Central memory CD4-positive, alpha-beta T cell (primary cell): ENCODE measurements at regions not wholly inside any gene's neighbourhood (a gene's known extent, or its start where the extent isn't known, plus 50 kb on each side); places are given as distances from the start of the nearest gene placed in this dataset.

Source experiments
- DNase-seq: peaks from one replicate; pipeline ENCODE4 v3.0.0; 2022

DNA sequence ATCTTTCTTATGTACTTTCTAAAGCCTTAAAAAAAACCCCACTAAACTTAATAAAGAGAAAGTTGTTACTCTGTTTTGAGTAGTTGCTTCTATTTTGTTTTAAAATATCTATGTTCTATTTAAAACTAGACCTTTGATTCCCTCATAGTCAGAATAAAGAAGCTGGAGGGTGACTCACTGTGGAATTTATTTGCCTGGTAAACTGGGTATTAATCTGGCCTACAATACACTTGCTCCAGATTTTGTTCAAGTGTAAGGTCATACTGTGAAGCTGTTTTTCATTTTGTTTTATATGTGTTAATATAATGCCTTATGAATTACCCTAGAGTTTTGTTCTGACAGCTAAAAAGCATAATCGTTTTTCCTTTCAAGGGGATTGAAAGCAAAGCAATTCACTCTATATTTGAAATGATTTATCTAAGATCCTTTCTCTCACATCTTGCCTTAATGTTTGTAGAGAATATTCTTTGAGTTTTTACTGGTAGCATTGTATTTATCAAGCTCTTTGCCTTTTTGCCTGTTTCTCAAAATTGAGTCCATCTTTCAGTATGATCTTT lies 277.4 kb upstream of the PITX2 start:
- DNase-seq, result no peak

DNA sequence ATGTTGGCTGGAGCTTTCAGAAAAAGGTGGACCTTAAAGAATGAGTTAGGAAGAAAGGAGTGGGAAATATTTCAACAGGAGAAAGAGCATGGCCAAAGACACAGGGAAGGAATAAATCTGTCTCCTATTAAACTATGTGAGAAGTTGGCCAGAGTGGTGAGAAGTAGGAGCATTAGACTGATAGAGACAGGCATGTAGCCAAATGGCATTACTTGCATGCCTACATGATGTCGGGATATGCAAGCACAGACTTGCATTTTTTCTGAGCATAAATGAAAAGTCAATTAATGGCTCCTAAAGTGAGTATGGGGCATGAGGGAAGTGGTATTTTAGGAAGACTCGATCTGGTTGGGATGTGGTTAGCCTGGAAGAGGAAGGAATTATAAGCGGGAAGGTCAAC lies 279.6 kb upstream of the PITX2 start:
- DNase-seq, result no peak

DNA sequence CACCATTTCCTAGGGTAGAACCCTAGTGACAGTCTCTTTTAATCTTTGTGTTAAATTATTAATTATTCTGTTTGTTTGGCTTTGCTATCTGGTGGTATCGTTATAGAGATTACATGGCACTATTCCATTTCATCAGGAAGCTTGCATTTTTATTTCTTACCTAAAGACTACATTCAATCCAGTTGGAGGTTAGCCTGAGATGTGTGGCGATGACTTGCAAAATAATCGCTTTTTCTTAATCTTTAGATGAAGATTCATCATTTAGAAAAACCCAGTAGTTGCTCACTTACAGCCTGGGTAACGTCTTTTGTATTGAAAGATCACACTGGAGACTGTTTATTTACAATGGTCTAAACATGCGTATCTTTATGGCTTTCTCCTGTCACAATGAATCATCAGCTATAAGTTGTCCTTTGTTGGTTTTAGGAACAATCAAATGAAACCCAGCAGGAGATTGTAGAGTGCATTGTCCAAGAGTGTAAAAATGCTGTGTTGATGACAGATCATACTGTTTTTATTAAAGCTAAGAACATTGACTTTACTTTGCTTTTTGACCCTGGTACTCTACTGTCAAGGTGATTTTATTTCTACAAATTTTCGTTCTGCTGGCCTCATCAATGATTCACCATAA lies 281.7 kb upstream of the PITX2 start:
- no peak for DNase-seq

DNA sequence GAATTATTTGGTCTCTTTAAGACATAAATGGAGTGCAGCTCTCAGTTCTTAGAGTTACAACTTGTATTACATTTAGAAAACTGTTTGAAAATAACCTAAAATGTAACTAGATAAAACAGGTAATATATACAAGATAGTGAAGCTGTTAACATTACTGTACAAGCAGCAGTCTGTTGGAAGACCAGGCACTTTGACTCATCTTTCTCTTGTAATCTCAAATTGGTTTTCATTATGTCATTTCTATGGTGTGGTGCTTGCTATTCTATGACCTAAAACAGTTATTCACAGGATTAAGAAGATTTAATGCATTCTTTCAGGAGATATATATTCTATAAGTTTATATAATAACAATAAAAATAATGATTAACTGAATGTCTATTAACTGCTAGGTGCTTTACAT lies 282.5 kb upstream of the PITX2 start:
- no peak for DNase-seq

DNA sequence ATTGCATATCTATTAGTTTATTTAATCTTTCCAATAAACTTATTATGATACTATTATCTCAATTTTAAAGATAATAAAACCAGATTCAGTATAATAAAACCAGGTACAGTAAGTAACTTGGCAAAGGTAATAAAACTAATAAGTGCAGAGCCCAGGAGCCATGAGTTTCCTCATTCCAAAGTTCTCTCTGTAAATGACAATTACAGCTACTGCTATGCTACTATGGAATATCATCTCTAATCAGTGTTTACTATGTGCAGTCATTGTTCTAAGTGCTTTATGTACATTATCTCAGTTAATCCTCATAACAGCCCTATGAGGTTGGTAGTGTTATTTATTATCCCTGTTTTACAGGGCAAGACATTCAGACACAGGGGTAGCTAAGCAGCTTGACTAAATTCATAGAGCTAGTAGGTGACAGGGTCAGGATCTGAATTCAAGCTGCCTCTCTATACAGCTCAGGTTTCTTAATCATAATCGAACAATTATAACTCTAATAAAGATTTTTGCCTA lies 285.0 kb upstream of the PITX2 start:
- DNase-seq, result no peak

DNA sequence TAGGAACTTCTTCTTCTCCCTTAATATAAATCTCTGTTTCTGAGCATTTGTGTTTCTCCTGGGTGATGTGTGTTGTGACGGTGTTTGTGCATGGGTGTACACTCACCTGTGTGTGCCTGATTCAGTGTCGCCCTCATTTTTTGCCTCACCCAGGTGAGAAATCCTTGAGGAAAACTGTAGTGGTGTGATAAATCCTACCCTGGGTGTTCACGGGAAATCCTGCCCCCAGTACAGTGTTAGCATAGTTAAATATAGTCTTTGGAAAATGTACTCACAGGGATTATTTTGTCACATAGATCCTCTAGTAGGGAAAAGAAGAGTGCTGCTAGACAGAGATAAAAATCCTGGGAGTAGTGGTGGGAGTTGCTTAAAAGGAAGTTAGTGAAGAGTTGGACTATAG lies 291.9 kb upstream of the PITX2 start:
- DNase-seq, result no peak

DNA sequence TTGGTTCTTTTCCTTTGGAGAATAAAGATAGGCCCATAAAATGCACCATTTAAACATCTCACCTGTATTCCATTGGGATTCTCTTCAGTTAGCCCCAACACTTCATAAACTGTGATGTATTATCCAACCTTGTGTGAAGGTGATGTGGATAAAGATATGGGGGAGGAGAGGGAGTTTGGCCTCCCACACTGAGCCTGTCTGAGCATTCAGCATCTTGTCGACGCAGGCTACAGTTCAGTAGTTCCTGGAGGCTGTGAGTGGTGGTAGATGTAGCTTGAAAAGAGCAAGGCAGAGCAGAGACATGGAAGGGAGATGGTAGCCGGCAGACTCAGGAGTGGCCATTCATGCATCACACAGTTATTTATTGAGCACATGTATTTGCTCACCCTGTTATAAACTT lies 292.4 kb upstream of the PITX2 start:
- no peak for DNase-seq

DNA sequence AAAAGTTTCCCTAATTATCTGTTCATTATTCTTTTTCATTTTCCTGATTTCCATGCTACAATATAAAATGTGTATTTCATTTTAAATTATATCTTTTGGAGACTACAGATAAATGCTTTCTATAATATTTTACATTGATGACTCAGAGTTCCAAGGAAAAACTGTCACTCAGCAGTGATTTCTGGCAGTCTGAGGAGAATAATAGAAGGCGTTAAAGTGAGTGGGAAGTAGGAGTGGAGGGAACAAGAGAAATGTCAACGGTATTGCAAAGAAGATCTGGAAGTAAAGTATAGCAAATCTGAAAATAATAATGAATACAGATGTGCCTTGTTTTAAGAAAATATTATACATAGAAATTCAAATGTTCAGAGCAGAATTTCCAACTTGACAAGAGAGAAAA lies 293.6 kb upstream of the PITX2 start:
- no peak for DNase-seq

DNA sequence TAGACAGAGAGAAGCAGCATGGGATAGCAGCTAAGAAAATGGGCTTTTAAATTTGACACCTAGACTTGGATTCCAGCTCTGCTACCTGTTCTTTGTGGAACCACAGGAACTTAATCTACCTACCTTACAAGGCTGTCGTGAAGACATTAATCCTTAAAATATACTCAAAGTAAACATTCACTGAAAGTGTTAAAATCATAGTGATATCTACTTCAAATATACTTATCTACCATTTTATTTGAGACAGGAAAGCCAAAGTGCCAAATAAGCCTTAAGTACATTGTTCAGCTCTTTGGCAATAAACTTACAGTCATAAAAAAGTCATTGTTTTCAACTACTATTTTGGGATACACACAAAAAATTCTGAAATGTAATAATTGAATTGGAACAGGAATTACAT lies 295.0 kb upstream of the PITX2 start:
- DNase-seq, result no peak

DNA sequence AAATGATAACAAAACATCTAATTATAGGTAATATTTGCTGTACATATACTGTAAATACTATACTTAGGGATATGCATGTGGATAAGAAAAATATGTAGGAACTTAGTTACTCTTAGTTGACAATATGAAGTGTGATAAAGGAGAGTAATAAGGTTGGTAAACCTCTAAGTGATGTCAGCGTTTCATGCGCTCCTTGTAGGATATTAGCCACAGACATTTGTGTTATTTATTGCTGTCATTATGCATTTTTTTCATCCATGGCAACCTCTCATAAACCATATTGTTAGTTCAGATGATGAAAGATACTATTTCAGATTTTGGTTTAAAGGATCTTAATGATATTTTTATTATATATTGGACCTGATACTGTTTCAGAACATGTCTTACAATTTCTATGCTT lies 298.1 kb upstream of the PITX2 start:
- no peak for DNase-seq

DNA sequence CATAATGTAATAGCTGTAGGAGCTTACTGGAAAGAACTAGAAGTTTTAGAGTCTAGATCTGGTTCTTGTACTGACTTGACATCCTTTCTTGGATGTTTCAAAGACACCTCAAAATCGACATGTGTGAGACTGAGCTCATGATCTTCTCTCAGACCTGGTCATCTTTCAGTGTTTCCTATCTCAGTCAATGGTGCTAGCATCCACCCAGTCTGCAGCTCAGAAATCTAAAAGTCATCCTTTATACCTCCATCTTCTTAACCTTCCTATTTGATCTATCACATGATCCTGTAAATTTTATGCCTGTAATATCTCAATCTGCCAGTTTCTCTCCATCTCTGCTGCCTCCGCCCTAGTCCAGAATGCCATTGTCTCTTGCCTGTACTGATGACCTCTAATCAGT lies 301.9 kb upstream of the PITX2 start:
- DNase-seq, result no peak

DNA sequence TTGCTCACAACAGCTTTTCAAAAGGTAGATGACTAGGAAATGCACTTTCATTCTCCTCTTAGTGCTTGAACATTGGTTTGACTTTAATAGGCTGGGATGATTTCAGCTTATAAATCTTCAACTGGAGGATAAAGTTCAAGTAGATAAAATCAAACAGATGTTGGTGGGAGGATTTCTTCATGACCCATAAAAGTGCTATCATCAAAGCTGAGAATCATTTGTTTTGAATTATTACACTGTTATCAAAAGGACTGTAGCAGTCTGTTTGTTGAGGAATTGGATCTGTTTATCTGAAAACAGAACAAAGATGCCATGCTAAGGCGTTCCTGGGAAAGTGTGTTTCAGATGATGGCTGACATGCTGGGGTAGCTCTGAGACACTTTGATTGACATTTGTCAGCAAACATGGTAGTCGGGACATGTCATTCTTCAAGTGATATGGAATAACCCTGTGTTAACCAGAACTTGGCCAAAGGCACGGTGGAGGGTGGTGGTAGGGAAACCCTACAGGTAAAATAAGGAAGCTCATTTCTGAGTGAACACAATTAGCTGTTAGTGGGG lies 304.0 kb upstream of the PITX2 start:
- no peak for DNase-seq

DNA sequence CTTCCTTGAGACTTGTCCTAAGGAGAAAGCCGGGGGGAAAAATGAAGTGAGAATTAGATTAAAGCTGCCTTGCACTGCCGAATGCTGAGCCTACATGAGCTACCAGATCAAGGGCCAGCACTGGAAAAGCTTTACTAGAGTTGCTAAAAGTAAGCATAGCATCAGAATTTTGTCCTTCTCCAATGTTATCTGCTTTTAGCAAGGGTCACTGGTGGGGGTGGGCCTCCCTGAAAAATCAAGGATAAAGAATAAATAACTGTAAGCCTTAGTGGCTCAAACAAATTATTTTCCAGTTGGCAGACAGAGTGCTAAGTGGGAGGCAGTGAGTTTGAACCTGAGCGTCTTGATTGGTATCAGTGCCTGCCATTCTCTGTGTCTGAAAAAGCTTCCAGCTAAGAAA lies 310.5 kb upstream of the PITX2 start:
- DNase-seq, result no peak

DNA sequence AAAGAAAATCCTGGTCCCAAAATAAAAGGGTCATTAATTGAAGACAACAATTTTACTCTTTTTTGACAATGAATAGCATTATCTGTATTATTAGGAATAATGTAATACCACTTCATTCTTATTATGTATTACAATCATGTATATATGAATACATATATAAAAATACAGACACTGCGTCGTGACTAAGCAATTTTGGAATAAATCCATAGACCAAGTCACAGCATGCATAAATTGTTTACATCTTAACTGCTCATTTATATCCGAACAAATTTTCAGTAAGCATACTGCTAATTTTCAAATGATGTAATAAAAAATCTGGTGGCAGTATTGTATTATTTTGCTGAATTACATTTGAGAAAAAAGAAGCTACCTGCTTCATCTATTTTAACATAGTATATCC lies 321.6 kb upstream of the PITX2 start:
- DNase-seq, result no peak

DNA sequence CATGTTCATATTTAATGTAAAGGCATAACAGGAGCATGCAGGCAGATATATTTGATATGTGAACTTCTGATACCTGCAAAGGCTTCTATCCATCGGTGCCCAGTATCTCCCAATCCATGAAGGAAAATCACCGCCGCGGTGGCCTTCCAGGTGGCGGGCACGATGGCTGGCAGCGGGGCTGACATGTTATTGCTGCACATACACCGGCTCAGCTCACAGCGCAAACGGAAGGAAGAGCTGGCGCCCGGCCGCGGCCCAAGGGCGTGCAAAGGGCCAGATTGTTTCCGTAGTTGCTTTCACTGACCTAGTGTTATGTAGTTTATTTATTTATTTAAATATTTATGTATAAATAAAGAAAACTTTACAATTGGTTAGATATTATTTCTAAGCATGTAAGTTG lies 322.7 kb upstream of the PITX2 start:
- DNase-seq, result no peak

DNA sequence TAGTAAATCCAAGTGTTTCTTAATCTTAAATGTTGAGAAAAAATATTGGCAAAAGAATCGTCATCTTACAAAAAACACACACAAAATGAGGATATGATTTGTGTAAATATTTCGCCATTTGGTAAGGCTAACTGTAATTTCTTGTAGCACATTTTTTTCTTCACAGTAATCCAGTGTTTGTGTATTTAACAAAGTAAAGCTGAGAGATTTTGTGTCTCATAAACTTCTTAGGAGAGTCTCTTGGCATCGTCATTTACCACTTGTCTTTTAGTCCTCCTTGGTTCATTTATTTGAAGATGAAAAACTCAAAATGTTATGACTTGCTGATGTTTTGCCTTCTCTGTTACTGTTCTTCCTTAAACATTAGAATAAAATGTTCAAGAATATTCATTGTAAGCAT lies 326.7 kb upstream of the PITX2 start:
- DNase-seq, result no peak

DNA sequence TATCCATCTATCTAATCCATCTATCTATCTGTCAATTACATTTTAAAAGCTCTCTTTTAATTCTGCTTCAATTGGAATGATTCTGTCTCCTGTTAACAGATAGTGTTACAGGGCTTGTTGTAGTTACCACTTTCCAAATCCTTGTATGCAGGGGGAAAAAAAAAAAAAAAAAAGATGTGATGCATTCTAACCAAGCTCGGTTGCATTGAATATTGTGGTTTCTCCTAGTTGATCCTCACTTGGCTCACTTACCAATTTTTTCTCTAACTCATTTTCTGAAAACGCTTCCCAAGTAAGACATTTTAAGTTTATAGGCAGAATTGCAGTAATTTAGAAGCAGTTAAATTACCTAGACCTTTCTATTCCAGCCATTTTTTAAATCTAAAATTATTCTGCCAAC lies 327.9 kb upstream of the PITX2 start:
- no peak for DNase-seq

DNA sequence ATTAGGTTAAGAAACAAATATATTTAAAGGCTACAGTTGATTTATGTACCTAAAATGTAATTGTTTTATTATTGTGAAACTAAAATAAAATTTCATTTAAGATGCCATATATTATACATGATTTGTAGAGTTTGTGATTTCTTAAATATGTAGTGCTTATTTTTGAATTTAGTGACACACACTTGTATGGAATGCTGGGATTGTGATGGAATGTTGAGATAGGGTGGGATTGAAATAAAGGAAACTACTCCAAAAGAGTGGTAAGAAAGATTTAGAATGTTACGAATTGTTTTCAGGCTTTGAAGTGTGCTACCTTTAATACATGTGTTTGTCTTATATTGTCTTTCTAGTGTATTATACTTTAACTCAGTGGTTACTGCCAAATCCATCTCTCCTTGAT lies 330.3 kb upstream of the PITX2 start:
- DNase-seq, result no peak

DNA sequence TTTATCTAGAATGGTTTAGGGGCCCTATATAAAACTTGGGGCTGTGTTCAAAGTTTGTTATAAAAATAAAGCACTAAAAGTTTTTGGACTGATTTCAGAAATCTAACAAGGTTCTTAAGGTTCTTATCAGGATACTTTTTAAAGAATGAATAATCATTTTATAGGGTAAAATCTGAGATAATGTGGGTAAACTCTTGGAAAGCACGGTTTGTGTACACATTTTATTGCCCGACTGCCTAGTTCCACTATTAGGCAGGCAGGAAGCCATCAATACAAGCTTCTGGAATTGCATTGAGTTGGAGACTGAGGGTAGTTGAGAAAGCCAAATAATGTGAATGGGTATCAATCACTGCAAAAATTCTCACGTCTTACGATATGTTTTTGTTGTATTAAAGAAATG lies 331.0 kb upstream of the PITX2 start:
- no peak for DNase-seq

DNA sequence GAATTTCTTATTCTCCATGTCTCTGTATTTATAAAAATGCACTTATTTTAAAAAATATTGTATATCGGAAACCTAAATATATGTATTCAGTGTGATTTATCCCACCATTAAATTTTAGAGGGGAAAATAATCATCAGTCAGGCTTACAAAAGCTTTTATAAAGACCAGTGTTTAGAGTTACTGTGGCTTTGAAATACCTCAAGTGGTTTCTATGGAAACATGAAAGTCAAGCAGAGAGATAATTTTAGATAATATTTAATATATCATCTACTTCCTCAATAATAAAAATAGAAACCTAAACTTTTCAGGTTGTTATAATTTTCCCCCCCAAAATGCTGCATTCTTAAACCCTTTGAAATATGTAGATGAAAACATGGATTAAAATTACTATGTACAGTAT lies 332.9 kb upstream of the PITX2 start:
- no peak for DNase-seq

DNA sequence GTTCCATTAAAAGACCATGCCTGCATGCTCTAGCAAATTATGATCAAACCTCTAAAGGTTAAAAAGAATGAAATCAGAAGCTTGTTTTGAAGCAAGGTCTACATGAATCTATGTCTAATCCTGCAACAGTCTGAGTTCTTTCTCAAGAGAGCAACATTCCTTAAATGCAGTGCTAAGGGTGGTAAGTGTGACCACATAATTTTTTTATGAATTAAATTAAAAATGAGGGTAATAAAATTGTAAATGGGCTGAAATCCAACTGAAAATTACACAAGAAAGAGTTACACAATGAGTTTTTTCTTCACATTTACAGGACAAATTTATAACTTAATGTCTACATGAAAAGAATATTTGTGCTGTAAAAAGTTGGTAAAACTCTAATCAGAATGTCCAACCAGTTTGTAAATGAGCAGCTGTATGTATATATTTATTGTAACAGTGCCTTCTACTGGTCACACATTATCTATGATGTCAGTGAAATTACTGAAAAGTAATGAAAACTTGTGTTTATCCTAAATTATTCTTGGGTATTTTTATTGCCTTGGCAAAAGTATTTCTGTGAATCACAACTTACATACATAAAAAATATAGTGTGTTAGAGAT lies 336.3 kb upstream of the PITX2 start:
- DNase-seq, result no peak

DNA sequence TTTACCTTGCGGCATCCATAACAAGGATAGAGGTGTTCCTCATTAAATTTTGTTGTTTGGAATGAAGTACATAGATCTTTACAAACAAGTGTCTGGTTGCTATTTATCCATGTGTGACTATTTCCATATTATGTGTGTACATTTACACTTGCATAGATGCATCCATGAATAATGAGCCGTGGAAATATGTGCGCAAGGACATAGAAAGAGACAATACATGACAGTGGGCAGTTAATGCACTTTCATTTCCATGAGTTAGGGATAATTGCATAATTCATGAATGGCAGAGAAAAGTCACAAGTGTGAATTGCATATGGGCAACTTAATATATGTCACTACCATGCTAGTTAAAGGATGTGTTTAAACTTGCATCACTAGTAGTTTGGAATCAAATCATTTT lies 338.2 kb upstream of the PITX2 start:
- DNase-seq, result no peak

DNA sequence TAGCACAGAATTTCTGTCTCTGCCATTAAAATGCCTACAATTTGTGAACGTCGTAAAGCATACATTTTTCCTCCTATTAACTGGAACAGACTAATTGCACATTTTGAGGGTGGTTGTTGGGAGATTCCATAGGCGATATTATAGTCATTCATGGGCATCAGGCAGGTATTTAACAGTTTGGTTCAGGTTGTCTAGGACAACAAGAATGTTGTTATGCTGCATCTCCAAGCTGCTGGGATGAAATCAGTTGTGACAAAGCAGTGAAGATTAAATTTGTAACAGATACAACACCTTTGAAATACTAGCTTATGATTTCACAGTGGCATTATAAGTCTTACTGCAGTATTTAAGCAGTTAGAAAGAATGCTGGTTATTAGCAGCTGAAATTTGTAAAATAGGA lies 339.7 kb upstream of the PITX2 start:
- DNase-seq, result no peak

DNA sequence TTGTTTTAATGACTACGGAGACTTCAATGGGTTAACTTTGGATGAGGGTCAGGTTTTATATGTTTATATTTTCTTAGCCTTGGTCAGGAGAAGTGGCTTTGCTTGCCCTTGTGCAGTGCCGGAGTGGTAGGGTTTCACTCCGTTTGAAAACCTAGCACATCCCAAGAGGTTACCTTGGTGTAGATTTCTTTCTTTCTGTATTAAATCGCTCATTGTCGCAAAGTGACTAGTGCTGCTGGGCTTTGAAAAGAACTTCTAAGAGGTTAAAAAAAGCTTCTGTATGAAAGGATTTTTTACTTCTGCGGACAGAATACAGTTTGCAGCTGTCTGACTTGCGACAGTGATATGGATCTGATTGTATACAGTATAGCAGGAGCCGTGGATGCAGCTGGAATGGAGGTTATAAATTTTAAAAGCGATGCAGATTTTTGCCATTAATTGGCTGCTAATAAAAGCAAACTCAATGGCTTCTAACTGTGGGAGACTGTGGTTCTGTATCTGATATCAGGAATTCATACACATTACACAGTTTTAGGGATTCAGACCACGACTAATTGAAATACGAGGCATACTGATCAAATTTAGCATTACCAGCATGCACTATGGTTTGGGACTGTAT lies 340.9 kb upstream of the PITX2 start:
- DNase-seq, result no peak
